Breast epithelium (tissue), 4 donors: ENCODE measurements at regions not wholly inside any gene's neighbourhood (a gene's known extent, or its start where the extent isn't known, plus 50 kb on each side); places are given as distances from the start of the nearest gene placed in this dataset.

Experiments used
- DNase-seq, 2 donors: peaks; one replicate each; pipeline ENCODE4 v3.0.0-alpha.2; 2019; ENCODE audit warnings: low spot score in 2 of 2
- H3K27ac ChIP-seq, 2 donors: fragments of 200-600 bp; sonication (generic) in 1 of 2; one replicate each; pipeline ENCODE4 v1.5.1; 2016 to 2019; ENCODE audit warnings: mild to moderate bottlenecking in 1 of 2
- H3K27me3 ChIP-seq, 2 donors: fragments of 200-600 bp; sonication (generic) in 1 of 2; one replicate each; pipeline versions ENCODE4 v1.5.1 to v1.6.0; 2017 to 2019; ENCODE audit warnings: control low read depth in 1 of 2, mild to moderate bottlenecking in 1 of 2
- H3K36me3 ChIP-seq: fragments of 200-600 bp; one replicate; pipeline ENCODE4 v1.5.1; 2019
- H3K4me1 ChIP-seq, 2 donors: fragments of 200-600 bp; sonication (generic); one replicate each; pipeline ENCODE4 v1.5.1; 2016 to 2019; ENCODE audit warnings: control low read depth in 1 of 2
- H3K4me3 ChIP-seq, 3 donors: fragments of 200-600 bp; sonication (generic); 1 replicate in 2 of 3; 2 replicates in 1 of 3; pipeline ENCODE4 v1.5.1; 2016 to 2019; ENCODE audit warnings: mild to moderate bottlenecking in 3 of 3, moderate library complexity in 2 of 3
- H3K9me3 ChIP-seq, 2 donors: fragments of 200-600 bp; sonication (generic) in 1 of 2; one replicate each; pipeline ENCODE4 v1.5.1; 2016 to 2019; ENCODE audit warnings: control low read depth in 1 of 2
- CTCF ChIP-seq, 3 donors: fragments of 450-650 bp; IDR thresholded peaks; one replicate each; pipeline ENCODE4 v1.5.1; 2016 to 2017; ENCODE audit warnings: antibody characterized with exemption in 3 of 3, mild to moderate bottlenecking in 3 of 3, moderate library complexity in 3 of 3
- POLR2A ChIP-seq: fragments of 450-650 bp; IDR thresholded peaks from one replicate; pipeline ENCODE4 v1.6.1; 2016; ENCODE audit warnings: antibody characterized with exemption, mild to moderate bottlenecking, moderate library complexity
- POLR2AphosphoS5 ChIP-seq, 3 donors: sonication (generic); formaldehyde crosslinking; IDR thresholded peaks; one replicate each; pipeline ENCODE4 v1.6.1; 2017; ENCODE audit warnings: antibody characterized with exemption in 3 of 3
- intact Hi-C: fragments of 100-400 bp; cut with DNase I; formaldehyde crosslinking; loops from one replicate; pipeline ENCODE4 v1.15.1; 2023; ENCODE audit warnings: low total_unique reads

GRCh38 chr16:80347002-80347401, 193.8 kb upstream of the DYNLRB2 start:
- TF ChIP-seq CTCF (IDR thresholded peaks at IDR 0.05): no peak
- no peak for TF ChIP-seq POLR2AphosphoS5 (IDR thresholded peaks at IDR 0.05)
- Histone ChIP-seq H3K36me3 (no peaks in the 10 kb centered on the region), H3K9me3 (no peaks in the 10 kb centered on the region), H3K27me3 (no peaks in the 10 kb centered on the region), H3K4me3 (no peak overlapping the region), H3K4me1 (no peaks in the 10 kb centered on the region), H3K27ac (no peak overlapping the region)
- intact Hi-C loops: no loop called here
- DNase-seq: no peak

- no peak for DNase-seq
- Histone ChIP-seq H3K27ac (no peak overlapping the region), H3K27me3 (no peaks in the 10 kb centered on the region), H3K9me3 (no peaks in the 10 kb centered on the region), H3K4me1 (no peaks in the 10 kb centered on the region), H3K4me3 (no peak overlapping the region), H3K36me3 (no peaks in the 10 kb centered on the region)
- no peak for TF ChIP-seq CTCF (IDR thresholded peaks at IDR 0.05)
- TF ChIP-seq POLR2A: no peak
- intact Hi-C loops: no loop called here
Measured at GRCh38 chr16:80346111-80346632, 194.6 kb upstream of the DYNLRB2 start.

GRCh38 chr16:80345701-80346100, 195.1 kb upstream of the DYNLRB2 start:
- H3K4me3 ChIP-seq: no peak overlapping the region
- no peaks in the 10 kb centered on the region for H3K9me3 ChIP-seq
- no peak for TF ChIP-seq POLR2A
- TF ChIP-seq POLR2AphosphoS5 (IDR thresholded peaks at IDR 0.05): no peak
- TF ChIP-seq CTCF (IDR thresholded peaks at IDR 0.05): no peak
- DNase-seq: no peak
- no peaks in the 10 kb centered on the region for H3K4me1 ChIP-seq
- no peaks in the 10 kb centered on the region for H3K36me3 ChIP-seq
- intact Hi-C loops: no loop called here
- no peaks in the 10 kb centered on the region for H3K27me3 ChIP-seq
- H3K27ac ChIP-seq: no peak overlapping the region

- no peaks in the 10 kb centered on the region for H3K9me3 ChIP-seq
- no peaks in the 10 kb centered on the region for H3K27me3 ChIP-seq
- no peaks in the 10 kb centered on the region for H3K4me1 ChIP-seq
- no peak for TF ChIP-seq POLR2A
- no peak for TF ChIP-seq CTCF (IDR thresholded peaks at IDR 0.05)
- no peak for TF ChIP-seq POLR2AphosphoS5 (IDR thresholded peaks at IDR 0.05)
- H3K27ac ChIP-seq: no peak overlapping the region
- DNase-seq: no peak
- no peak overlapping the region for H3K4me3 ChIP-seq
- no peaks in the 10 kb centered on the region for H3K36me3 ChIP-seq
- intact Hi-C loops: no loop called here
Measured at GRCh38 chr16:80344570-80344969, 196.2 kb upstream of the DYNLRB2 start.

GRCh38 chr16:80341263-80341662, 199.5 kb upstream of the DYNLRB2 start:
- H3K4me1 ChIP-seq: no peaks in the 10 kb centered on the region
- no peak overlapping the region for H3K27ac ChIP-seq
- no peak overlapping the region for H3K4me3 ChIP-seq
- intact Hi-C loops: no loop called here
- TF ChIP-seq POLR2AphosphoS5 (IDR thresholded peaks at IDR 0.05) (no peak), POLR2A (no peak), CTCF (IDR thresholded peaks at IDR 0.05) (no peak)
- no peaks in the 10 kb centered on the region for H3K9me3 ChIP-seq
- no peak for DNase-seq
- H3K27me3 ChIP-seq: no peaks in the 10 kb centered on the region
- no peaks in the 10 kb centered on the region for H3K36me3 ChIP-seq
